ENCODE measurements at regions not wholly inside any gene's neighbourhood (a gene's known extent, or its start where the extent isn't known, plus 50 kb on each side); places are given as distances from the start of the nearest gene placed in this dataset.

- TF ChIP-seq PRDM6 (tag by site-specific recombination; IDR thresholded peaks at IDR 0.05) (no peak), ZSCAN4 (tag by site-specific recombination; IDR thresholded peaks at IDR 0.05) (no peak), ZNF221 (tag by site-specific recombination; IDR thresholded peaks at IDR 0.05; ENCODE audit: borderline replicate concordance) (no peak), ZNF335 (tag by site-specific recombination; conservative IDR thresholded peaks at IDR 0.05) (no peak)
Observed at GRCh38 chr4:11693693-11694092, 265.0 kb upstream of the HS3ST1 start (continued).

GRCh38 chr4:11691236-11691635, 262.5 kb upstream of the HS3ST1 start:
- no peak overlapping the region for H3K27ac ChIP-seq (ENCODE audit: extremely low read depth, low read depth, low read length)
- no peaks in the 10 kb centered on the region for H3K9me3 ChIP-seq (ENCODE audit: control insufficient read depth, insufficient read depth, low read depth, low read length)
- H3K4me3 ChIP-seq (ENCODE audit: low read depth, low read length), result no peak overlapping the region
- CTCF ChIA-PET, result no interaction called here
- POLR2A ChIA-PET, result no interaction called here
- H3K36me3 ChIP-seq (ENCODE audit: control insufficient read depth in 2 of 2, insufficient read depth in 1 of 2, low read length in 2 of 2), result no peaks in the 10 kb centered on the region
- H3K4me1 ChIP-seq (ENCODE audit: control insufficient read depth, insufficient read depth, low read length), result no peaks in the 10 kb centered on the region
- TF ChIP-seq MZF1 (tag by site-specific recombination; IDR thresholded peaks at IDR 0.05; ENCODE audit: borderline replicate concordance) (no peak), ZSCAN4 (tag by site-specific recombination; IDR thresholded peaks at IDR 0.05) (no peak), ZNF610 (tag by site-specific recombination; IDR thresholded peaks at IDR 0.05; ENCODE audit: borderline replicate concordance) (no peak), TRIM28 (IDR thresholded peaks at IDR 0.05; ENCODE audit: borderline replicate concordance, low read length) (no peak), ZNF148 (tag by site-specific recombination; IDR thresholded peaks at IDR 0.05; ENCODE audit: borderline replicate concordance) (no peak), ZNF747 (tag by site-specific recombination; IDR thresholded peaks at IDR 0.05) (no peak), SCRT2 (tag by site-specific recombination; IDR thresholded peaks at IDR 0.05) (no peak)

- ChIA-PET POLR2A (no interaction called here), CTCF (no interaction called here)
- Histone ChIP-seq H3K4me3 (ENCODE audit: low read depth, low read length) (no peak overlapping the region), H3K9me3 (ENCODE audit: control insufficient read depth, insufficient read depth, low read depth, low read length) (no peaks in the 10 kb centered on the region), H3K36me3 (ENCODE audit: control insufficient read depth in 2 of 2, insufficient read depth in 1 of 2, low read length in 2 of 2) (no peaks in the 10 kb centered on the region), H3K4me1 (ENCODE audit: control insufficient read depth, insufficient read depth, low read length) (no peaks in the 10 kb centered on the region), H3K27ac (ENCODE audit: extremely low read depth, low read depth, low read length) (no peak overlapping the region)
- TF ChIP-seq ZNF580 (tag by site-specific recombination; IDR thresholded peaks at IDR 0.05), result no peak
- no peak for TF ChIP-seq ZSCAN5A (tag by site-specific recombination; IDR thresholded peaks at IDR 0.05)
- no peak for TF ChIP-seq ZNF776 (tag by site-specific recombination; IDR thresholded peaks at IDR 0.05; ENCODE audit: borderline replicate concordance)
- no peak for TF ChIP-seq ZNF26 (tag by site-specific recombination; IDR thresholded peaks at IDR 0.05)
- no peak for TF ChIP-seq ZNF530 (tag by site-specific recombination; IDR thresholded peaks at IDR 0.05; ENCODE audit: low read depth)
- TF ChIP-seq ZBTB26 (tag by site-specific recombination; optimal IDR thresholded peaks at IDR 0.05), result no peak
- TF ChIP-seq ZNF488 (tag by site-specific recombination; IDR thresholded peaks at IDR 0.05), result no peak
- no peak for TF ChIP-seq ZXDB (tag by site-specific recombination; IDR thresholded peaks at IDR 0.05)
Observed at GRCh38 chr4:11687727-11688126, 259.0 kb upstream of the HS3ST1 start.
